ENCODE measurements at regions not wholly inside any gene's neighbourhood (a gene's known extent, or its start where the extent isn't known, plus 50 kb on each side); places are given as distances from the start of the nearest gene placed in this dataset.

DNA sequence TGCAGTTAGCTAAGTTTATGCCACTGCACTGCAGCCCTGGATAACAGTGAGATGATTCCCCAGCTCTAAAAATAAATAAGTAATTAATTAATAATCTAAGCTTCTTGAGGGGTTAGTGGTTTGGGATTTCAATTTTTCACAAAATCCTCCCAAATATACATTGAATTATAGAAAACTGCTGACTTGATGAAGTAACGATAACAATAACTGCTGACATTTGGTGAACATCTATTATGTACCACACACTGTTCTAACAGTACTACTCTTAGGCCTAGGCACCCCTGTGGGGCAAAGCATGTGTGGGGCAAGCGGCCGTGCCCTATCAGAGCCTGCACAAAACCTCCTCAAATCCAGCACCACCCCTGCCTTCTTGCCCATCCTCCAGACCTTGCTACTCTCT is 245.8 kb upstream of the EPHA4 start:
- no peak for DNase-seq

- DNase-seq, result no peak
Observed at GRCh38 chr2:221817052-221817451, 244.9 kb upstream of the EPHA4 start.

DNA sequence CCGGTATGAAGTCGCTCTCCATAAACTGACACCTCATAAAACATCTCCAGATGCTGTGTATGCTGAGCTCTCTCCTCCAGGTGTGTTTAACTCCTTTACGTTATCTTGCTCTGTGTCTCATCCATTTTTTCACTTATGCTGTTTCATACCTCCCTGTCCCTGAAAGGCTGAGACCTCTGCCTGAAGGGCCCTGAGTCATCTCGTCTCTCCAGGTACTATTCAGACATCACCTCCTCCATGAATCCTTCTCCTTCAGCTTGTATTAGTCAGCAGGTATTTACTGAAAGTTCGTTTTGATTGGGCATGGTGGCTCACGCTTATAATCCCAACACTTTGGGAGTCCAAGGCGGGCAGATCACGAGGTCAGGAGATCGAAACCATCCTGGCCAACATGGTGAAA is 244.5 kb upstream of the EPHA4 start:
- DNase-seq, result no peak

DNA sequence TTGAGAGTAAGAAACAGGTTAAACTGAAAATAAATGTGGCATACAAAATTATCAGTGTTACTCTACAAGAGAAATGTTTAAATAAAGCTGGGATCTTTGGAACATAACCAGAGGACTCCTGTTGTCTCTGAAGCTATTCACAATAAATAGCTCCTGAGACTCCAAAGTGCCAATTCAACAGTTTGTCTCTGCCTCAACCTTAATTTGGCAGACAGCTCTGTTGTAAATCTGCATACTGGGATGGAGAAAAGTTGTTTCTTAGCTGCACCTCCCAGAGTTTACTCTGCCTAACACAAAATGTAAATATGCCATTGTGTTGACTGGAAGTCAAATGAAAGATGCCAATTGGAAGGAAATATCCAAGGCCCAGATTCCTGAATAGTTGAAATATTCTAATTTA is 238.5 kb upstream of the EPHA4 start:
- DNase-seq, result no peak

- no peak for DNase-seq
Observed at GRCh38 chr2:221810245-221810644, 238.1 kb upstream of the EPHA4 start.

GRCh38 chr2:221808488-221808887 is 236.4 kb upstream of the EPHA4 start:
- DNase-seq, result no peak

GRCh38 chr2:221807706-221808105 is 235.6 kb upstream of the EPHA4 start:
- DNase-seq, result no peak

GRCh38 chr2:221802089-221802488 is 230.0 kb upstream of the EPHA4 start:
- DNase-seq, result no peak

DNA sequence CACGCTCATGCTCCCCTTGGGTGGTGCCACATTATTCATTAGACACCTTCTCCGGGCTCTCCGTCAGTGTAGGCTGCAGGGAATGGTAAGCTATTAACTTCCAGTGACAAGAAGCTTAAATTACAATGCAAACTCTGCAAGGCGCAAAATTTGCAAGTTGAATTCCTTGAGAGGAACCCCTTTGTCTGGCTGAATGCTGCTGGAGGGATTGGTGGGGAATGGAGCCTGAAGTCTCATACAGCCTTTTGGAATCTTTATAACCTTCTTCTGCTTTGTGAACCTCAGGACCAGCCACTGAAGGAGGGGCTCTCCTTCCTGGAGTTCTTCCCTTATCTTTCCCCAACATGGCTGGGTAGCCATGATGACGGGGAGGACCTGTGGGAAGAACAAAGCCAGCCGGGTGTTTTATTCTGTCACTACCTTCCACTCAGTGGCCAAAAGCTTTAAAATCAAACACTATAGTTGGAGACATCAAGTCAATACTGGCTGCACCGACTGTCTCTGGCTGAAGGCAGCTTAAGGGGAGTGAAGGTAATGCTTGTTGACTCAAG is 220.9 kb upstream of the EPHA4 start:
- DNase-seq, result no peak

GRCh38 chr2:221791844-221792243 is 219.7 kb upstream of the EPHA4 start:
- no peak for DNase-seq

DNA sequence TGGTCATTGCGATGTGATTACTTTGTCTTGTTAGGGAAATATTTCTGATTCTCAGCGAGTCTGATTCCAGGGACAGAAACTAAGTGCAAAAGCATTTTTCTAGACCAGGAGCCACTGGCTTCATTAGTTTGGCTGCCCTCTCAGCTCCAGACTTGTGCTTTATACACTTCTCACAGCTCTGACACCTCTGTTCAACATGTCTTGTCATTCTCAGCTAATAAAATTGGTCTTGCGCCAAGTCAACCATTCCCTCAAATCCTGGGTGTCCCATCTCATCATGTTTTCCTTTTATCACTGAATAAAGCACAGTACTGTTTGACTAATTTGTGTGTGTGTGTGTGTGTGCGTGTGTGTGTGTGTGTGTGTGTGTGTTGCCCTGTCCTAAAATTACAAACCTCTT is 215.5 kb upstream of the EPHA4 start:
- DNase-seq, result no peak

DNA sequence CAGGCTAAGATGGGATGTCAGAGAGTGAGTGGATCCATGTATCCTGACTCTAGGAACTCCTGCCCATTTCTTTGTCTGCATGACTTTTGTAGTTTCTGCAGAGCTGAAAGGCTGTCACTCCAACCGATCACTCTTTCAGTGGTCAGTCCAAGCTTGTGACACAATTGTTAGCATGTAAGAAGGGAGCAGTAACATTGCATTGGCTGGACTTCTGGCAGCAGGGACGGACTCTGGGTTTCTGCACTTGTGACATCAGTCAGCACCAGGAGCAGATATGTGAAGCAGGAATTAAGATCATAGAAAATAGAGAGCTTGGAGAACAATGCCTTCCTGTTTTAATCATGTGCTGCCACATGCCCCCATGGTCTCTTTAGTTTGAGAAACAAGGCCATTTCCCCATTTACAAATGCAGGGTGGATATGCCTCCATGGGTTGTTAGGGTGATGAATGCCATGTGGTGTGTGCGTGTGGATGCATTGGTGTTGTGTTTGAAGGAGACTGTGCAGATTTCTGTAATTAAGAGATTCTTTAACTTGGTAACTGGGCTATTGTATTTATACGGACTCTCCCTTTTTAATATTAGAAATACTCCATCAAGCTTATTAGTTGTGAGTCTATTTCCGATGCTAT is 214.3 kb upstream of the EPHA4 start:
- DNase-seq, result no peak

- no peak for DNase-seq
Observed at GRCh38 chr2:221780281-221780688, 208.2 kb upstream of the EPHA4 start.

DNA sequence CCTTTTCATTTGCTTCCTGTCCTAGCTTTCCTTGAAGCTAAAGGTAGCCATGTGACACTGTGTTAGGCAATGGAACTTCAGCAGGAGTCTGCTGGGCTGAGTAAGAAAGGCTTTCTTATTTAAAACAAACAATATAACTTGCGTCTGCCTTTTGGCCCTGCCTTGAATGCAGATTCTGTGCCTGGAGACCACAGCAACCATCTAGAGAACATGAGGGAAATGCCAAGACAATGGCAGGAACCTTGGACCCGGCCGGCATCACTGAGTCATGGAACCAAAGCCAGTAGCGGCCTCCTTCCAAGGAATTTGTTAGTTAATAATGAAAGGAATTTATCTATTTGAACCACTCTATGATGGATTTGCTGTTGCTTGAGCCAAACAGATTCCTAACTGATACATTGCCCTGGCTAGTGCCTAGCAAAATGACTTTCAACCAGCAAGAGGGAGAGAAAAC is 207.5 kb upstream of the EPHA4 start:
- no peak for DNase-seq

GRCh38 chr2:221778025-221778424 is 205.9 kb upstream of the EPHA4 start:
- DNase-seq, result no peak

DNA sequence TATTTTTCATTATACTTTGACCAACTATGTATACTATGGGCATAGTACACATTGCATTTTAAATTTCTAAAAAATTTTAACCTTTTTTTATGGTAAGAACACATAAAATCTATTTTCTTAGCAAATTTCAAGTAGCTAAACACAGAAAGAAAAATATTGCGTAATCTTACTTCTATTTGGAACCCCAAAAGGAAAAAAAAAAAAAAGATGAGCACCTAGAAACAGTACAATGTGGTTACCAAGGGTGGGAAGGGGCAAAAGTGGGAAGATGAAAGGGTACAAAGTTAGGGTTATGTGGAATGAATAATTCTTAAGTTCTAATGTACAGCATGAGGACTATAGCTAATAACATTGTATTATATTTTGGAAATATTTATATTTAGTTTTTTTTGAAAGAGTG is 205.0 kb upstream of the EPHA4 start:
- DNase-seq, result no peak

DNA sequence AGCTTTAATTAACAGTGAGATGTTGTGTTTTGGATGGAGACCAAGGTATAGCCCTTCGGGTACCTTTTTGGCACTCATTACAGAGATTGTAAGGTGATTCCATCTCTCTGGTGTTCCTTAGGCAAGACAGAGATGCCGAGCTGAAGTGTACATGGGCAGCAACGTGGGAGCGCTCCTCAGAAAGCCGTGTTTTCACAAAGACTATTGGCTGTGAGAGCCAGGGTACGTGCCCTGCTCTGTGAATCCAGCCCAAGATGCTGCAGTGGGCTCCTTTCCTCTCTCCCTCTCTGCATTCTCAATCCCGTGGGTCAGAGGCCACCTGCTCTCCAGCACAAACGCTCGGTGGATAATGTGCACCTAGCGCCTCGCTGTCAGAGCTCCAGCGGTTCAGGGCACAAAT is 203.0 kb upstream of the EPHA4 start:
- DNase-seq, result no peak

DNA sequence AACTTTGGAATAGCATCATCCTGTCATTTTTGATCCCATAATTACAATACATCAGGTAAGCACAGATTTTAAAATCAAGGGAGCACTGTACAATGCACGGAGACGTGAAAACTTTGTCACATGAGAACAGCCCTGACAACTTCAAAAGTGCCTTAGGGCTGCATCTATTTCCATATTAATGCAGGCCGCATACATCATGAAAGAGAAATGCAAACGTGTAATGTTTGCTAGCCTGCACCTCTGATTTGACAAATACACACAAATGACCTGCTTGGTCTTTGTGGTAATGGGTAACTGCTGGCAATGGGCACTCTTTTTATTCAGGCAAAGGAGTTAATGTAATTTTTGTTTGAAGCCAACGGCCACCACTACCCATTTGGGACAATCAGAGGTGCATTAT is 202.0 kb upstream of the EPHA4 start:
- DNase-seq, result no peak

DNA sequence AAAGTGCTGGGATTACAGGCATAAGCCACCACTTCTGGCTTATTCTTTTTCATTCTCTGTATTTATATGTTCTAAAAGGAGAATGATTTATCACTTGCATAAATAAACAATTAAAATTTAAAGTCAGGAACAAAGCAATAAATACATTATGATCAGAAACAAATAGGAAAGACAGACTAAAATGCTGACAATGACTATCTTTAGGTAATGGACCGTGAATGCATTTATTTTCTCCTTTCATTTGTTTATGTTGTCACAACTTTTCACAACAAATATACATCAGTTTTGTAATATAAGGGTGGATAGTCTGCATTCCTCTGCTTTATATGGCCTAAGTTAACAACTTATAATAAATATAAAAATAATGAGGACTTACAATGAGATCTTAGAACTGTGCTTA is 199.2 kb upstream of the EPHA4 start:
- DNase-seq, result no peak

DNA sequence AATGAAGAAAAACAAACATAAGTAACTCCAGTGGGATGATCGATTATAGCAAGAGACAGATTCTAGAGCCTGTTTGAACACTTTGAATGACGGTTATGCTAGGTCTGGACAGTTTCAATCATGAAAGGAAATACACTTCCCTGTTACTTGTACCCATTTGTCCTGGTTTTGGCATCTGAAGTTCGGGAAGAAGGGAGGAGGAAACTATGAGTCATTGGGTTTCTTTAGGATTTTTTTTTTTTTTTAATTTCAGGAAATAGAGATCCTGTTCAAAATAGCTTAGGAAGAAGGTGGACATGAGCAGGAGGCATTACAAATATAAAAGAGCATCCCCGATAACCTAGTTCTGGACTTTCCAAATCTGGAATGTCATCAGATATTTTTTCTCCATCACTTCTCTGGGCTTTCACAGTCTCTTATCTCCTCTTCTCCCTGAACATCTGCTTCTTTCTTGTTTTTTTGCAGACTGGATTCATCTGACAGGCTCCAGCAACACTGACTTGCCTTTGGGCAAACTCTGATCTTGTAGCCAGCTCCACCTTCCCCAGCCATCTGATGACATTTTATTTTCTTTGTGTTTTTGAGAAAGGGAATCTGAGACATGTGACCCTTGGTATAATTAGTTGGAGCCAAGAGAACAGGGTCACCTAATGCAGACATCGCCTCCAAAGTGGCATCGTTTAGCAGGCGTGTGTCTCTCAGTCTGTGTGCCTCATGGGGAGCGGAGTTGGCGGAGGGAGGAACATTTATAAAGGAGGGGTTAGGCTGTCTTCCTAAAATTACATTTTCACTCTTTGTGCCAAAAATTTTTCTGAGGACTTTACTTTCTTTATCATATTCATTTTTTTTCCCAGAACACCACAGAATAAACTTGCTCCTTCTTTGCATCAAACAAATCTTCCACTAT is 195.3 kb upstream of the EPHA4 start:
- no peak for DNase-seq

- DNase-seq, result no peak
Observed at GRCh38 chr2:221762496-221762895, 190.4 kb upstream of the EPHA4 start.

- no peak for DNase-seq
Observed at GRCh38 chr2:221761260-221761659, 189.2 kb upstream of the EPHA4 start.

DNA sequence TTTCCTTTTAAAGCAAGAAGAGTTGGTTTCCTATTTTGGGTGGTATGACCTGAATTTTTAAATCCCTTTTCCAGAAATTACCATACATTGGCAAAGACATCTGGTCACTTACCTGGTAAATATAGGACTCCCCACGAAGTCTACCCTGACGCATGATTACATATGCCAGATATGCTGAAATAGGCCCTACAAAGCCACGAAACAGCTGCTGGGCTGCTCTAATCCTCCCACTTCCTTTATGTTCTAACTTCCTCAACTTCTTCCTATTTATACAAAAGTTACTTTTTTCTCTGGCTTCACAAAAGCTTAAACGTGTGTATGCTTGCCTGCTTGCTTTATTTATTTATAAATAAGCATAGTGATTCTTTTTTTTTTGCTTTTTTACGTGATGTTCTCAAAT is 186.0 kb upstream of the EPHA4 start:
- DNase-seq, result peak; percentile 51 to 63

DNA sequence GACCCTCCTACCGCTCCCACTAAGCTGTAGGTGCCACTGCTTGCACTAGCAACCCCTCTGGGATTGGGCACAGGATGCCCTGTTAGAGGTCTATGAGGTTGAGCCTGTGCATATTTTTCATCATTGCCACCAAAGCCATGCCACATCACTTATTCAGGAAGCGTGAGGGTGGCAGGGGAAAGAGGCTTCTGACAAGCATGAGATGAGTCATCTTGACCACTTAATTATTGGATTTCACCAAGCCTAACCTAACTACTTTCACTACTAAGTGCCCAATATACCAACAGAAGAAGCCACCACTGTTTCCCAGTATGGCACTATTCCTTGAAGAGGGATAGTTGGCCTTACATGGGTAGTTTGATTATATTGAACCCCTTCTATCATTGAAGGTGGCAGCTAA is 181.3 kb upstream of the EPHA4 start:
- no peak for DNase-seq
